ENCODE measurements at regions not wholly inside any gene's neighbourhood (a gene's known extent, or its start where the extent isn't known, plus 50 kb on each side); places are given as distances from the start of the nearest gene placed in this dataset.

DNA sequence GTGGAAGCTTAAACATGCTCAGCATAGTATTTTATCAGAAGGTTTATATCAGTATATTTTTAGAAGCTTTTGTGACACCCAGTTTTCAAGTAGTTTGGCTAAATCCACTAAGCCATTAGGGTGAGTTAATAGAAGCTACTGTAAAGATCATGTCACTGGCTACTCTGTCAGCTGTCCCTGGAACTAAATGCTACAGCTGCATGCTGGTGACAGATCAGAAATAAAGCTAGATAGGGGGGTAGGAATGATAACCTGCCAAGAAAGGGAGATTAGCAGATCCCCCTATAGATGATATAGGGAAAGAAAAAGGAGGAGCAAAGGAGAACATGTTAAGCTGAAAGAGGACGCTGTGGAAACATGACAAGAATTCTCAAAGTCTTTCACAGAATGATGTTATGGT is 363.2 kb downstream of the QKI start:
- TF ChIP-seq, protein P1, sequence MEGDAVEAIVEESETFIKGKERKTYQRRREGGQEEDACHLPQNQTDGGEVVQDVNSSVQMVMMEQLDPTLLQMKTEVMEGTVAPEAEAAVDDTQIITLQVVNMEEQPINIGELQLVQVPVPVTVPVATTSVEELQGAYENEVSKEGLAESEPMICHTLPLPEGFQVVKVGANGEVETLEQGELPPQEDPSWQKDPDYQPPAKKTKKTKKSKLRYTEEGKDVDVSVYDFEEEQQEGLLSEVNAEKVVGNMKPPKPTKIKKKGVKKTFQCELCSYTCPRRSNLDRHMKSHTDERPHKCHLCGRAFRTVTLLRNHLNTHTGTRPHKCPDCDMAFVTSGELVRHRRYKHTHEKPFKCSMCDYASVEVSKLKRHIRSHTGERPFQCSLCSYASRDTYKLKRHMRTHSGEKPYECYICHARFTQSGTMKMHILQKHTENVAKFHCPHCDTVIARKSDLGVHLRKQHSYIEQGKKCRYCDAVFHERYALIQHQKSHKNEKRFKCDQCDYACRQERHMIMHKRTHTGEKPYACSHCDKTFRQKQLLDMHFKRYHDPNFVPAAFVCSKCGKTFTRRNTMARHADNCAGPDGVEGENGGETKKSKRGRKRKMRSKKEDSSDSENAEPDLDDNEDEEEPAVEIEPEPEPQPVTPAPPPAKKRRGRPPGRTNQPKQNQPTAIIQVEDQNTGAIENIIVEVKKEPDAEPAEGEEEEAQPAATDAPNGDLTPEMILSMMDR (optimal IDR thresholded peaks at IDR 0.05 in 1 of 3, IDR thresholded peaks at IDR 0.05 in 1 of 3, conservative IDR thresholded peaks at IDR 0.05 in 1 of 3; ENCODE audit: extremely low read depth in 1 of 3, insufficient read depth in 2 of 3, low read length in 3 of 3): no peak
- no peak for TF ChIP-seq EZH2 (IDR thresholded peaks at IDR 0.05; ENCODE audit: low read length)

Measured in keratinocyte (primary cell).